GM12878 (cell line): ENCODE measurements at regions not wholly inside any gene's neighbourhood (a gene's known extent, or its start where the extent isn't known, plus 50 kb on each side); places are given as distances from the start of the nearest gene placed in this dataset.

Experiments used
- ATAC-seq: fragments of 200-7000 bp; cut with Tn5 transposase; 3 replicates; pipeline ENCODE4 v1.9.1; 2020; ENCODE audit warnings: mild to moderate bottlenecking, moderate library complexity
- BruUV-seq: library from RNA; stranded (reverse); fragments of 400-500 nt; replicated peaks from 2 replicates; lab custom pipeline; 2021; lab: Mats Ljungman, UMichigan
- CTCF ChIA-PET: fragments of 300-600 bp; sonication (Branson Sonifier 250); formaldehyde crosslinking; extraction: SDS; loops from one replicate; lab custom pipeline; 2021; ENCODE audit warnings: inconsistent platforms; lab: Yijun Ruan, JAX
- POLR2A ChIA-PET: fragments of 350-600 bp; formaldehyde crosslinking; extraction: SDS; loops from one replicate; lab custom pipeline; 2021; ENCODE audit warnings: inconsistent platforms; lab: Charles Lee
- RAD21 ChIA-PET: fragments of 300-600 bp; sonication (Branson Sonifier 250); formaldehyde crosslinking; loops from one replicate; lab custom pipeline; 2023; ENCODE audit warnings: antibody characterized with exemption; ENCODE audit not compliant: unreplicated experiment; lab: Charles Lee
- SMC1A ChIA-PET: fragments of 300-600 bp; sonication (Branson Sonifier 250); formaldehyde crosslinking; loops from one replicate; lab custom pipeline; 2023; ENCODE audit not compliant: unreplicated experiment, uncharacterized antibody; lab: Charles Lee
- DNase-seq: peaks from one replicate; pipeline ENCODE4 v3.0.0-alpha.2; 2011; ENCODE audit warnings: low read depth, low spot score
- FAIRE-seq: peaks from 3 replicates; lab custom pipeline; 2011; peaks lifted over from hg19 to GRCh38; lab: Jason Lieb, UNC
- H2AFZ ChIP-seq: 2 replicates; pipeline ENCODE4 v1.6.0; 2011; ENCODE audit warnings: low read depth, low read length, control low read depth; ENCODE audit not compliant: control insufficient read depth
- H3K27ac ChIP-seq: 2 replicates; pipeline ENCODE4 v1.5.1; 2011; ENCODE audit warnings: control low read depth; ENCODE audit not compliant: control insufficient read depth, insufficient read depth
- H3K27me3 ChIP-seq, 2 experiments: replicated peaks in 1 of 2; 2 replicates each; pipeline versions ENCODE4 v1.6.0 to v1.6.1; 2011; ENCODE audit warnings: low read length in 1 of 2; ENCODE audit not compliant: control insufficient read depth in 2 of 2, insufficient read depth in 2 of 2
- H3K36me3 ChIP-seq, 2 experiments: 2 replicates each; pipeline ENCODE4 v1.5.1; 2011; ENCODE audit warnings: low read length in 1 of 2; ENCODE audit not compliant: control insufficient read depth in 2 of 2, insufficient read depth in 2 of 2
- H3K4me1 ChIP-seq: 2 replicates; pipeline ENCODE4 v1.6.1; 2011; ENCODE audit warnings: mild to moderate bottlenecking, low read length, moderate library complexity, mixed read lengths; ENCODE audit not compliant: control insufficient read depth, insufficient read depth
- H3K4me2 ChIP-seq: 2 replicates; pipeline ENCODE4 v1.6.0; 2011; ENCODE audit warnings: control low read depth; ENCODE audit not compliant: control insufficient read depth, insufficient read depth
- H3K4me3 ChIP-seq: fragments of 200-600 bp; sonication (generic); 2 replicates; pipeline ENCODE4 v1.5.1; 2016
- H3K79me2 ChIP-seq: 2 replicates; pipeline ENCODE4 v1.6.0; 2011; ENCODE audit warnings: low read length; ENCODE audit not compliant: control insufficient read depth, insufficient read depth
- H3K9ac ChIP-seq: 2 replicates; pipeline ENCODE4 v1.8.0; 2011; ENCODE audit warnings: low read length, control low read depth, mixed read lengths; ENCODE audit not compliant: control insufficient read depth, insufficient read depth
- H3K9me3 ChIP-seq: replicated peaks from 3 replicates; pipeline ENCODE4 v1.5.1; 2011; ENCODE audit warnings: mild to moderate bottlenecking, low read length; ENCODE audit not compliant: control insufficient read depth, insufficient read depth
- H4K20me1 ChIP-seq: 2 replicates; pipeline ENCODE4 v1.6.0; 2011; ENCODE audit not compliant: control insufficient read depth, insufficient read depth
- CBX3 ChIP-seq: fragments of 200-600 bp; sonication (generic); IDR thresholded peaks from 2 replicates; pipeline ENCODE4 v1.6.1; 2016; ENCODE audit warnings: low read depth, borderline replicate concordance
- DPF2 ChIP-seq: fragments of 450-650 bp; IDR thresholded peaks from 2 replicates; pipeline ENCODE4 v1.6.1; 2017; ENCODE audit warnings: mild to moderate bottlenecking
- EED ChIP-seq: sonication (generic); IDR thresholded peaks from 2 replicates; pipeline ENCODE4 v1.6.1; 2016; ENCODE audit warnings: antibody characterized with exemption, low read depth
- HDAC2 ChIP-seq: fragments of 200-600 bp; sonication (generic); IDR thresholded peaks from 2 replicates; pipeline ENCODE4 v1.6.1; 2017
- KDM1A ChIP-seq: fragments of 200-600 bp; sonication (generic); IDR thresholded peaks from 2 replicates; pipeline ENCODE4 v1.6.1; 2016; ENCODE audit warnings: borderline replicate concordance
- NR2C2 ChIP-seq: IDR thresholded peaks from 2 replicates; pipeline ENCODE4 v1.6.1; 2011; ENCODE audit warnings: borderline replicate concordance, low read depth; ENCODE audit not compliant: control insufficient read depth, insufficient read length
- SP1 ChIP-seq: IDR thresholded peaks from one replicate; pipeline ENCODE4 v1.6.1; 2011; ENCODE audit warnings: low read depth, low read length
- USF2 ChIP-seq: IDR thresholded peaks from 2 replicates; pipeline ENCODE4 v1.6.1; 2011; ENCODE audit warnings: low read depth, low read length, improper control_type of control experiment, borderline replicate concordance
- ZBTB40 ChIP-seq: fragments of 450-650 bp; IDR thresholded peaks from 2 replicates; pipeline ENCODE4 v1.6.1; 2016; ENCODE audit warnings: mild to moderate bottlenecking, moderate library complexity, borderline replicate concordance
- ZNF24 ChIP-seq: fragments of 450-650 bp; IDR thresholded peaks from 2 replicates; pipeline ENCODE4 v1.6.1; 2017; ENCODE audit warnings: antibody characterized with exemption, mild to moderate bottlenecking
- WGBS: methylation state at CpG from one replicate; pipeline ENCODE4 v1.1.6; 2016; ENCODE audit warnings: low lambda C conversion rate; ENCODE audit not compliant: insufficient replicate concordance, insufficient coverage; ENCODE audit errors: missing lambda C conversion rate; 5-methylcytosine and 5-hydroxymethylcytosine counted together
- in situ Hi-C: fragments of 300-500 bp; cut with MboI; formaldehyde crosslinking; loops from 9 replicates; pipeline ENCODE4 v1.14.3; 2018; ENCODE audit warnings: mixed read lengths
- intact Hi-C: fragments of 100-400 bp; cut with micrococcal nuclease; formaldehyde crosslinking; loops from one replicate; pipeline ENCODE4 v1.14.2; 2022; ENCODE audit not compliant: unreplicated experiment

DNA sequence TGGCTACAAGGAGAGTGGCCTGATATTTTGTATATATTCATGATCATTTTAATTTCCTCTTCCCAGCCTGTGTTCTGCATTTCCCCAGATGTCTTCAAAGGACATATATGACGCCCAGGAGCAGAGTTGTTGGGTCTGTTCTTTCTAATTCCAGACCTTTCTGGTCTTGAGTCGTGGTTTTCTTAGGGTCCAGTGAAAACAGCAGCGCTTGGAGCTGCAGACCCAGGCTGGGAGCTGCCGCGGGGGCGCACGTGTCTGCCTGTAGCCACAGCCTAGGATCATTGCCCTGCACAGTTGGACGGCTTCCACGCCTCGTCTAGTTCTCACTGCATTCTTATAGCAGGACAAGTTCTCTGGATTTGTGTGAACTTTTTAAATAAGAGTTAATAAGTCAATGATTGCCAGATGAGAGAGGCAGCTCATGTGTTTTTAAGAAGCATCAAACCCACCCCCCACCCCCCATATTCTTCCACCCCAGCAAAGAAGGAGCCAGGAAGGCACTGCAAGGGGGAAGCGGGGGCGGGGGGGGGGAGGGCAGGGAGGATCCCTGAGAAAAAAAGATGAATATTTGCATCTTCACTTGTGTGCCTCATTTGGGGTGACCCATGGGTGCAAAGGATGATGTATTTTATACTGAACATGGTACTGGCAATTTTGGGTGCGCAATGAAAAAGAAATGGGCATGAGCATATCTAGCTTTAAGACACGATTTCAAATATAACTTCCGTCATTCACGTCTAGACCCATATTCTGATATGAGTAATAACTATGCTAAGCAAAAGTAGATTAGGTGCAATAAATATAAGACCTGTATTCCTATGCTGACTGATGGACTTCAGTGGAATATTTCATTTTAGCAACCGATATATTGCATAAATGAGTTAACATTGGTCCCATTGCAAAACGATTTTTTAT lies 160.0 kb downstream of the TBXT start:
- TF ChIP-seq ZNF24 (no peak), HDAC2 (no peak), ZBTB40 (no peak), KDM1A (no peak), CBX3 (no peak), DPF2 (no peak), EED (no peak), SP1 (no peak), USF2 (no peak), NR2C2 (no peak)
- H3K4me2 ChIP-seq: no peak overlapping the region

More for the DNA sequence above, 160.0 kb downstream of the TBXT start:
- Histone ChIP-seq H3K4me3 (no peak overlapping the region), H3K9ac (no peak overlapping the region), H4K20me1 (no peaks in the 10 kb centered on the region), H3K79me2 (no peaks in the 10 kb centered on the region), H3K27ac (no peak overlapping the region), H3K36me3 (no peaks in the 10 kb centered on the region), H2AFZ (no peak overlapping the region), H3K4me1 (no peaks in the 10 kb centered on the region), H3K27me3 (peaks cover 0 to 2% of the 10 kb centered on the region in 2 experiments; a peak in 2 of 4 replicates), H3K9me3 (no peaks in the 10 kb centered on the region)
- no peak for ATAC-seq
- 5% methylated on average over 18 of the region's 18 CpGs for WGBS
- ChIA-PET POLR2A (no interaction called here), SMC1A (no interaction called here), CTCF (no interaction called here), RAD21 (no interaction called here)
- DNase-seq: no peak
- in situ Hi-C loops (no loop called here), intact Hi-C loops (no loop called here)
- no peak for FAIRE-seq
- BruUV-seq: no TSS peak
